ENCODE measurements at regions not wholly inside any gene's neighbourhood (a gene's known extent, or its start where the extent isn't known, plus 50 kb on each side); places are given as distances from the start of the nearest gene placed in this dataset.

- no peak for DNase-seq
- no peak overlapping the region for H3K14ac ChIP-seq (ENCODE audit: low read length in 2 of 2)
- H2BK120ac ChIP-seq (ENCODE audit: low read depth, low read length) = no peak overlapping the region
- no peak overlapping the region for H4K91ac ChIP-seq (ENCODE audit: low read length)
- no peak overlapping the region for H3K4me3 ChIP-seq (ENCODE audit: insufficient read depth in 1 of 2, low read depth in 1 of 2, low read length in 2 of 2)
- H3K9me3 ChIP-seq (ENCODE audit: control insufficient read depth, low read length) = no peaks in the 10 kb centered on the region
- H4K8ac ChIP-seq (ENCODE audit: low read length) = no peak overlapping the region
- H3K18ac ChIP-seq (ENCODE audit: low read depth in 1 of 2, low read length in 2 of 2) = no peak overlapping the region
- H2BK12ac ChIP-seq (ENCODE audit: low read length in 2 of 2) = no peak overlapping the region
- no peak overlapping the region for H2AK5ac ChIP-seq (ENCODE audit: low read length, severe bottlenecking)
- H3K9ac ChIP-seq (ENCODE audit: low read length) = no peak overlapping the region
- WGBS = 83% methylated on average over 4 of the region's 4 CpGs
- no peak overlapping the region for H2BK5ac ChIP-seq (ENCODE audit: low read depth, low read length, poor library complexity, severe bottlenecking)
- no peak overlapping the region for H3K4me2 ChIP-seq (ENCODE audit: low read length, poor library complexity, severe bottlenecking)
- no peaks in the 10 kb centered on the region for H3K27me3 ChIP-seq (ENCODE audit: control insufficient read depth in 1 of 2, insufficient read depth in 1 of 2, low read length in 2 of 2)
- H3K4ac ChIP-seq (ENCODE audit: low read depth in 1 of 2, low read length in 2 of 2) = no peak overlapping the region
- H3K4me1 ChIP-seq (ENCODE audit: control insufficient read depth, insufficient read depth, low read depth, low read length) = peaks cover 4% of the 10 kb centered on the region
- no peak overlapping the region for H2AFZ ChIP-seq (ENCODE audit: low read depth, low read length)
- no peaks in the 10 kb centered on the region for H3K79me1 ChIP-seq (replicated peaks; ENCODE audit: low read length, poor library complexity, severe bottlenecking)
- H2BK15ac ChIP-seq (ENCODE audit: low read depth, poor library complexity, severe bottlenecking) = no peak overlapping the region
- no peaks in the 10 kb centered on the region for H3K36me3 ChIP-seq (ENCODE audit: control insufficient read depth in 1 of 2, insufficient read depth in 2 of 2, low read depth in 1 of 2, low read length in 2 of 2)
- no peak overlapping the region for H3K27ac ChIP-seq (ENCODE audit: low read length, poor library complexity, severe bottlenecking)
- no peak overlapping the region for H3K23ac ChIP-seq (ENCODE audit: low read length in 2 of 2)
Measured at GRCh38 chr9:84402517-84402916, 62.0 kb upstream of the SLC28A3 start.

GRCh38 chr9:84403288-84403687 is 62.7 kb upstream of the SLC28A3 start:
- Histone ChIP-seq H2BK12ac (ENCODE audit: low read length in 2 of 2) (no peak overlapping the region), H3K27me3 (ENCODE audit: control insufficient read depth in 1 of 2, insufficient read depth in 1 of 2, low read length in 2 of 2) (no peaks in the 10 kb centered on the region), H3K4me3 (ENCODE audit: insufficient read depth in 1 of 2, low read depth in 1 of 2, low read length in 2 of 2) (no peak overlapping the region), H2BK120ac (ENCODE audit: low read depth, low read length) (no peak overlapping the region), H2BK15ac (ENCODE audit: low read depth, poor library complexity, severe bottlenecking) (no peak overlapping the region), H3K18ac (ENCODE audit: low read depth in 1 of 2, low read length in 2 of 2) (no peak overlapping the region), H2AFZ (ENCODE audit: low read depth, low read length) (no peak overlapping the region), H3K14ac (ENCODE audit: low read length in 2 of 2) (no peak overlapping the region), H3K79me1 (replicated peaks; ENCODE audit: low read length, poor library complexity, severe bottlenecking) (no peaks in the 10 kb centered on the region), H2AK5ac (ENCODE audit: low read length, severe bottlenecking) (no peak overlapping the region), H3K4me1 (ENCODE audit: control insufficient read depth, insufficient read depth, low read depth, low read length) (no peaks in the 10 kb centered on the region), H4K8ac (ENCODE audit: low read length) (no peak overlapping the region), H3K9me3 (ENCODE audit: control insufficient read depth, low read length) (no peaks in the 10 kb centered on the region), H3K4ac (ENCODE audit: low read depth in 1 of 2, low read length in 2 of 2) (no peak overlapping the region), H3K23ac (ENCODE audit: low read length in 2 of 2) (no peak overlapping the region), H3K9ac (ENCODE audit: low read length) (no peak overlapping the region), H2BK5ac (ENCODE audit: low read depth, low read length, poor library complexity, severe bottlenecking) (no peak overlapping the region), H3K4me2 (ENCODE audit: low read length, poor library complexity, severe bottlenecking) (no peak overlapping the region), H3K36me3 (ENCODE audit: control insufficient read depth in 1 of 2, insufficient read depth in 2 of 2, low read depth in 1 of 2, low read length in 2 of 2) (no peaks in the 10 kb centered on the region), H3K27ac (ENCODE audit: low read length, poor library complexity, severe bottlenecking) (no peak overlapping the region), H4K91ac (ENCODE audit: low read length) (no peak overlapping the region)
- DNase-seq = no peak
- WGBS = 82% methylated on average over 3 of the region's 3 CpGs

- Histone ChIP-seq H3K9ac (ENCODE audit: low read length) (no peak overlapping the region), H2BK15ac (ENCODE audit: low read depth, poor library complexity, severe bottlenecking) (no peak overlapping the region), H3K4me3 (ENCODE audit: insufficient read depth in 1 of 2, low read depth in 1 of 2, low read length in 2 of 2) (no peak overlapping the region), H3K27me3 (ENCODE audit: control insufficient read depth in 1 of 2, insufficient read depth in 1 of 2, low read length in 2 of 2) (no peaks in the 10 kb centered on the region), H3K79me1 (replicated peaks; ENCODE audit: low read length, poor library complexity, severe bottlenecking) (no peaks in the 10 kb centered on the region), H3K9me3 (ENCODE audit: control insufficient read depth, low read length) (no peaks in the 10 kb centered on the region), H2BK5ac (ENCODE audit: low read depth, low read length, poor library complexity, severe bottlenecking) (no peak overlapping the region), H3K36me3 (ENCODE audit: control insufficient read depth in 1 of 2, insufficient read depth in 2 of 2, low read depth in 1 of 2, low read length in 2 of 2) (no peaks in the 10 kb centered on the region), H2BK120ac (ENCODE audit: low read depth, low read length) (no peak overlapping the region), H3K14ac (ENCODE audit: low read length in 2 of 2) (no peak overlapping the region), H3K4me1 (ENCODE audit: control insufficient read depth, insufficient read depth, low read depth, low read length) (no peaks in the 10 kb centered on the region), H2AFZ (ENCODE audit: low read depth, low read length) (no peak overlapping the region), H4K91ac (ENCODE audit: low read length) (no peak overlapping the region), H2AK5ac (ENCODE audit: low read length, severe bottlenecking) (no peak overlapping the region), H3K23ac (ENCODE audit: low read length in 2 of 2) (no peak overlapping the region), H3K18ac (ENCODE audit: low read depth in 1 of 2, low read length in 2 of 2) (no peak overlapping the region), H3K4ac (ENCODE audit: low read depth in 1 of 2, low read length in 2 of 2) (no peak overlapping the region), H2BK12ac (ENCODE audit: low read length in 2 of 2) (no peak overlapping the region), H3K27ac (ENCODE audit: low read length, poor library complexity, severe bottlenecking) (no peak overlapping the region), H3K4me2 (ENCODE audit: low read length, poor library complexity, severe bottlenecking) (no peak overlapping the region), H4K8ac (ENCODE audit: low read length) (no peak overlapping the region)
- peak; percentile 3 for DNase-seq
- 26% methylated on average over 5 of the region's 8 CpGs for WGBS
Measured at GRCh38 chr9:84404095-84404686, 63.6 kb upstream of the SLC28A3 start.

GRCh38 chr9:84405667-84406066 is 65.1 kb upstream of the SLC28A3 start:
- Histone ChIP-seq H2AK5ac (ENCODE audit: low read length, severe bottlenecking) (no peak overlapping the region), H2BK120ac (ENCODE audit: low read depth, low read length) (no peak overlapping the region), H3K4me3 (ENCODE audit: insufficient read depth in 1 of 2, low read depth in 1 of 2, low read length in 2 of 2) (no peak overlapping the region), H3K9me3 (ENCODE audit: control insufficient read depth, low read length) (no peaks in the 10 kb centered on the region), H3K9ac (ENCODE audit: low read length) (no peak overlapping the region), H3K18ac (ENCODE audit: low read depth in 1 of 2, low read length in 2 of 2) (no peak overlapping the region), H3K4ac (ENCODE audit: low read depth in 1 of 2, low read length in 2 of 2) (no peak overlapping the region), H3K23ac (ENCODE audit: low read length in 2 of 2) (no peak overlapping the region), H3K4me1 (ENCODE audit: control insufficient read depth, insufficient read depth, low read depth, low read length) (no peaks in the 10 kb centered on the region), H2BK15ac (ENCODE audit: low read depth, poor library complexity, severe bottlenecking) (no peak overlapping the region), H4K8ac (ENCODE audit: low read length) (no peak overlapping the region), H3K14ac (ENCODE audit: low read length in 2 of 2) (no peak overlapping the region), H3K36me3 (ENCODE audit: control insufficient read depth in 1 of 2, insufficient read depth in 2 of 2, low read depth in 1 of 2, low read length in 2 of 2) (no peaks in the 10 kb centered on the region), H2BK5ac (ENCODE audit: low read depth, low read length, poor library complexity, severe bottlenecking) (no peak overlapping the region), H3K79me1 (replicated peaks; ENCODE audit: low read length, poor library complexity, severe bottlenecking) (no peaks in the 10 kb centered on the region), H2BK12ac (ENCODE audit: low read length in 2 of 2) (no peak overlapping the region), H3K27ac (ENCODE audit: low read length, poor library complexity, severe bottlenecking) (no peak overlapping the region), H2AFZ (ENCODE audit: low read depth, low read length) (no peak overlapping the region), H4K91ac (ENCODE audit: low read length) (no peak overlapping the region), H3K27me3 (ENCODE audit: control insufficient read depth in 1 of 2, insufficient read depth in 1 of 2, low read length in 2 of 2) (no peaks in the 10 kb centered on the region), H3K4me2 (ENCODE audit: low read length, poor library complexity, severe bottlenecking) (no peak overlapping the region)
- 80% methylated on average over 3 of the region's 4 CpGs for WGBS
- no peak for DNase-seq
